Liver (tissue), 8 donors: ENCODE measurements at regions not wholly inside any gene's neighbourhood (a gene's known extent, or its start where the extent isn't known, plus 50 kb on each side); places are given as distances from the start of the nearest gene placed in this dataset.

ENCODE experiments used
- DNase-seq: peaks from one replicate; pipeline ENCODE4 v3.0.0-alpha.2; 2017; ENCODE audit warnings: low spot score
- H3K27ac ChIP-seq, 2 donors: one replicate each; pipeline ENCODE4 v1.7.0; 2013; ENCODE audit warnings: inconsistent platforms in 2 of 2, low read length in 2 of 2, control low read depth in 1 of 2, low read depth in 1 of 2, mild to moderate bottlenecking in 1 of 2
- H3K27me3 ChIP-seq, 4 donors: one replicate each; pipeline versions ENCODE4 v1.6.1 to v1.7.0; 2013; ENCODE audit warnings: low read length in 3 of 4, inconsistent platforms in 1 of 4, mild to moderate bottlenecking in 1 of 4, moderate library complexity in 1 of 4; ENCODE audit not compliant: control insufficient read depth in 4 of 4, insufficient read depth in 4 of 4
- H3K36me3 ChIP-seq, 4 donors: one replicate each; pipeline versions ENCODE4 v1.6.1 to v1.7.0; 2013; ENCODE audit warnings: low read length in 3 of 4, mild to moderate bottlenecking in 3 of 4, low read depth in 1 of 4, moderate library complexity in 1 of 4; ENCODE audit not compliant: control insufficient read depth in 4 of 4, insufficient read depth in 3 of 4
- H3K4me1 ChIP-seq, 4 donors: one replicate each; pipeline versions ENCODE4 v1.6.1 to v1.7.0; 2013; ENCODE audit warnings: low read length in 3 of 4, mild to moderate bottlenecking in 3 of 4, moderate library complexity in 1 of 4; ENCODE audit not compliant: control insufficient read depth in 4 of 4, insufficient read depth in 4 of 4
- H3K4me3 ChIP-seq, 3 donors: one replicate each; pipeline versions ENCODE4 v1.6.1 to v1.7.0; 2013; ENCODE audit warnings: low read length in 3 of 3, control low read depth in 1 of 3, low read depth in 1 of 3, mild to moderate bottlenecking in 1 of 3
- H3K9ac ChIP-seq, 2 donors: one replicate each; pipeline ENCODE4 v1.7.0; 2013; ENCODE audit warnings: low read length in 2 of 2, mild to moderate bottlenecking in 2 of 2, moderate library complexity in 2 of 2, control low read depth in 1 of 2, low read depth in 1 of 2
- H3K9me3 ChIP-seq, 4 donors: one replicate each; pipeline versions ENCODE4 v1.6.1 to v1.7.0; 2013; ENCODE audit warnings: low read length in 3 of 4; ENCODE audit not compliant: control insufficient read depth in 4 of 4
- CTCF ChIP-seq: fragments of 150-350 bp; IDR thresholded peaks from 2 replicates; pipeline ENCODE4 v1.5.1; 2017; ENCODE audit warnings: improper control_type of control experiment, low read depth, low read length; ENCODE audit not compliant: missing input control
- EGR1 ChIP-seq, 2 donors: IDR thresholded peaks; 2 replicates each; pipeline ENCODE4 v1.6.1; 2016 to 2018; ENCODE audit warnings: antibody characterized with exemption in 2 of 2, low read depth in 2 of 2
- FOXA2 ChIP-seq: IDR thresholded peaks from 2 replicates; pipeline ENCODE4 v1.6.1; 2016; ENCODE audit warnings: antibody characterized with exemption
- GABPA ChIP-seq, 2 donors: IDR thresholded peaks in 1 of 2; conservative IDR thresholded peaks in 1 of 2; 2 replicates each; pipeline ENCODE4 v1.6.1; 2016; ENCODE audit warnings: antibody characterized with exemption in 2 of 2, mild to moderate bottlenecking in 1 of 2, moderate library complexity in 1 of 2
- HNF4A ChIP-seq, 2 donors: conservative IDR thresholded peaks; 2 replicates each; pipeline ENCODE4 v1.6.1; 2016; ENCODE audit warnings: antibody characterized with exemption in 2 of 2, mild to moderate bottlenecking in 2 of 2
- RAD21 ChIP-seq, 2 donors: IDR thresholded peaks; 2 replicates each; pipeline ENCODE4 v1.6.1; 2016; ENCODE audit warnings: antibody characterized with exemption in 2 of 2, mild to moderate bottlenecking in 2 of 2
- YY1 ChIP-seq: IDR thresholded peaks from 2 replicates; pipeline ENCODE4 v1.6.1; 2016; ENCODE audit warnings: antibody characterized with exemption, mild to moderate bottlenecking
- ZBTB33 ChIP-seq: IDR thresholded peaks from 2 replicates; pipeline ENCODE4 v1.6.1; 2016; ENCODE audit warnings: antibody characterized with exemption
- WGBS: extraction: QIAGEN DNeasy Blood & Tissue Kit; methylation state at CpG from one replicate; pipeline ENCODE4 v1.1.7; 2013; 5-methylcytosine and 5-hydroxymethylcytosine counted together
- donor health status: healthy.
- donor health status: healthy.
- donor health status: healthy.
- donor health status: healthy.
- donor health status: healthy.

GRCh38 chr2:217108575-217109027 lies 248.7 kb upstream of the TNP1 start:
- no peak for TF ChIP-seq GABPA (IDR thresholded peaks at IDR 0.05 in 1 of 2, conservative IDR thresholded peaks at IDR 0.05 in 1 of 2)
- TF ChIP-seq FOXA2: no peak
- no peak for TF ChIP-seq RAD21 (IDR thresholded peaks at IDR 0.05)
- no peak for TF ChIP-seq EGR1 (IDR thresholded peaks at IDR 0.05; ENCODE audit: low read depth in 2 of 2)
- TF ChIP-seq ZBTB33: no peak

GRCh38 chr2:217108086-217108485 lies 248.2 kb upstream of the TNP1 start:
- no peak overlapping the region for H3K4me3 ChIP-seq
- DNase-seq: no peak
- H3K9ac ChIP-seq: no peak overlapping the region
- TF ChIP-seq RAD21 (IDR thresholded peaks at IDR 0.05): no peak
- TF ChIP-seq FOXA2: no peak
- TF ChIP-seq HNF4A (conservative IDR thresholded peaks at IDR 0.05): no peak
- no peaks in the 10 kb centered on the region for H3K36me3 ChIP-seq
- H3K27me3 ChIP-seq: no peaks in the 10 kb centered on the region
- H3K9me3 ChIP-seq: no peaks in the 10 kb centered on the region
- no peak overlapping the region for H3K27ac ChIP-seq
- no peaks in the 10 kb centered on the region for H3K4me1 ChIP-seq

More at GRCh38 chr2:217108575-217109027, 248.7 kb upstream of the TNP1 start:
- Histone ChIP-seq H3K4me3 (no peak overlapping the region), H3K9me3 (no peaks in the 10 kb centered on the region), H3K4me1 (no peaks in the 10 kb centered on the region), H3K9ac (no peak overlapping the region), H3K27me3 (no peaks in the 10 kb centered on the region), H3K36me3 (no peaks in the 10 kb centered on the region), H3K27ac (no peak overlapping the region)
- no peak for DNase-seq
- 76% methylated on average over 4 of the region's 4 CpGs for WGBS

GRCh38 chr2:217107480-217107879 lies 247.6 kb upstream of the TNP1 start:
- DNase-seq: no peak
- no peaks in the 10 kb centered on the region for H3K27me3 ChIP-seq
- no peak overlapping the region for H3K9ac ChIP-seq
- H3K9me3 ChIP-seq: no peaks in the 10 kb centered on the region
- no peak for TF ChIP-seq CTCF
- H3K27ac ChIP-seq: no peak overlapping the region
- no peaks in the 10 kb centered on the region for H3K4me1 ChIP-seq
- H3K36me3 ChIP-seq: no peaks in the 10 kb centered on the region
- H3K4me3 ChIP-seq: no peak overlapping the region
- 55% methylated on average over 1 of the region's 1 CpG for WGBS

- TF ChIP-seq YY1: no peak
- TF ChIP-seq RAD21 (IDR thresholded peaks at IDR 0.05): peak; percentile 17 to 47
- peak; percentile 27 for TF ChIP-seq CTCF
- H3K9ac ChIP-seq: no peak overlapping the region
Observed at GRCh38 chr2:217106650-217107014, 246.8 kb upstream of the TNP1 start.

More at GRCh38 chr2:217106650-217107014, 246.8 kb upstream of the TNP1 start:
- no peak overlapping the region for H3K4me3 ChIP-seq
- no peaks in the 10 kb centered on the region for H3K36me3 ChIP-seq
- no peaks in the 10 kb centered on the region for H3K27me3 ChIP-seq
- H3K4me1 ChIP-seq: no peaks in the 10 kb centered on the region
- H3K9me3 ChIP-seq: no peaks in the 10 kb centered on the region
- H3K27ac ChIP-seq: no peak overlapping the region
- WGBS: 81% methylated on average over 3 of the region's 3 CpGs
- DNase-seq: no peak
